ENCODE measurements at regions not wholly inside any gene's neighbourhood (a gene's known extent, or its start where the extent isn't known, plus 50 kb on each side); places are given as distances from the start of the nearest gene placed in this dataset.

- Mint-ChIP-seq H3K27ac (no peak overlapping the region), H3K27me3 (peaks cover 6% of the 10 kb centered on the region), H3K9me3 (no peaks in the 10 kb centered on the region), H3K4me1 (ENCODE audit: unreplicated experiment) (no peaks in the 10 kb centered on the region), H3K4me3 (no peak overlapping the region), H3K36me3 (no peaks in the 10 kb centered on the region)
- DNase-seq (ENCODE audit: extremely low spot score, unreplicated experiment), result no peak
- no peak for TF ChIP-seq CTCF (conservative IDR thresholded peaks at IDR 0.05)
These were observed 287.9 kb downstream of the MSX2 start for GRCh38 chr5:175012267-175012666.

- no peak for TF ChIP-seq CTCF (conservative IDR thresholded peaks at IDR 0.05)
- H3K4me1 Mint-ChIP-seq (ENCODE audit: unreplicated experiment), result no peaks in the 10 kb centered on the region
- DNase-seq (ENCODE audit: extremely low spot score, unreplicated experiment), result no peak
- peaks cover 4% of the 10 kb centered on the region for H3K9me3 Mint-ChIP-seq
- H3K27ac Mint-ChIP-seq, result no peak overlapping the region
- H3K36me3 Mint-ChIP-seq, result no peaks in the 10 kb centered on the region
- peaks cover 25% of the 10 kb centered on the region for H3K27me3 Mint-ChIP-seq
- no peak overlapping the region for H3K4me3 Mint-ChIP-seq
These were observed 279.1 kb downstream of the MSX2 start for GRCh38 chr5:175003531-175003930.

- Mint-ChIP-seq H3K27ac (no peak overlapping the region), H3K4me3 (no peak overlapping the region), H3K4me1 (ENCODE audit: unreplicated experiment) (no peaks in the 10 kb centered on the region), H3K9me3 (peaks cover 4% of the 10 kb centered on the region), H3K36me3 (no peaks in the 10 kb centered on the region), H3K27me3 (peaks cover 34% of the 10 kb centered on the region)
- no peak for TF ChIP-seq CTCF (conservative IDR thresholded peaks at IDR 0.05)
- no peak for DNase-seq (ENCODE audit: extremely low spot score, unreplicated experiment)
These were observed 277.7 kb downstream of the MSX2 start for GRCh38 chr5:175001876-175002645.

- DNase-seq (ENCODE audit: extremely low spot score, unreplicated experiment), result no peak
- Mint-ChIP-seq H3K4me1 (ENCODE audit: unreplicated experiment) (no peaks in the 10 kb centered on the region), H3K36me3 (no peaks in the 10 kb centered on the region), H3K27me3 (peaks cover 31% of the 10 kb centered on the region), H3K27ac (no peak overlapping the region), H3K4me3 (no peak overlapping the region), H3K9me3 (peaks cover 4% of the 10 kb centered on the region)
- no peak for TF ChIP-seq CTCF (conservative IDR thresholded peaks at IDR 0.05)
These were observed 276.9 kb downstream of the MSX2 start for GRCh38 chr5:175001311-175001710.

- peaks cover 4% of the 10 kb centered on the region for H3K9me3 Mint-ChIP-seq
- H3K36me3 Mint-ChIP-seq, result no peaks in the 10 kb centered on the region
- peaks cover 28% of the 10 kb centered on the region for H3K27me3 Mint-ChIP-seq
- no peak overlapping the region for H3K4me3 Mint-ChIP-seq
- DNase-seq (ENCODE audit: extremely low spot score, unreplicated experiment), result no peak
- H3K27ac Mint-ChIP-seq, result no peak overlapping the region
- TF ChIP-seq CTCF (conservative IDR thresholded peaks at IDR 0.05), result no peak
- no peaks in the 10 kb centered on the region for H3K4me1 Mint-ChIP-seq (ENCODE audit: unreplicated experiment)
These were observed 275.2 kb downstream of the MSX2 start for GRCh38 chr5:174999581-174999980.

Data from type B pancreatic cell (in vitro differentiated cells).